GM21360 (cell line): ENCODE measurements at regions not wholly inside any gene's neighbourhood (a gene's known extent, or its start where the extent isn't known, plus 50 kb on each side); places are given as distances from the start of the nearest gene placed in this dataset.
"Not testable (repeated sequence)": the region's sequence is repeated elsewhere in the genome, so short reads cannot be mapped to it uniquely, and the experiment has no call there.

Experiments
- ATAC-seq: cut with Tn5 transposase; IDR thresholded peaks from one replicate; pipeline ENCODE4 v1.9.1; 2021; ENCODE audit warnings: mild to moderate bottlenecking, moderate library complexity; ENCODE audit not compliant: unreplicated experiment

DNA sequence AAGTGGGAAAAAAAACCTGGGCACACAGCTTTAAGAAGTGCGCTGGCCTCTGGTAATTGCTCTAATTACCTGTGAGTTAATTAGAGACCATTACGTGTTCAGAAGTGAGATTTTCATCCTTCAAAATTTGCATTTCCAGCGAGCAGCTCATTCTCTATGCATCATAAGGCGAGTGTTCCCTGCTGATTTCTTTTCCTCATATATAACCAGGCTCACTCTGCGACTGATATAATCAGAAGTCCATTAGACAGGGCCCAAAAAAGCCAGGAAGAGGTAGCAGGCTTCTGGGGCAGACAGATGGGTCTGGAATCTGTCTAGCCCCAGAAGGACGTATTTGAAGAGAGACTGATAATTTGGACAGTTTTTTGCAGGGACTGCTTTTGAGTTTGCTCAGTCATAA lies 158.7 kb downstream of the MTHFS start:
- no peak for ATAC-seq

GRCh38 chr15:79740561-79740960 lies 156.3 kb downstream of the MTHFS start:
- no peak for ATAC-seq

GRCh38 chr15:79743032-79743431 lies 153.8 kb downstream of the MTHFS start:
- no peak for ATAC-seq

- not testable (repeated sequence) for ATAC-seq
These were observed 152.3 kb downstream of the MTHFS start for GRCh38 chr15:79744485-79744884.

- ATAC-seq: no peak
These were observed 140.4 kb downstream of the MTHFS start for GRCh38 chr15:79756365-79756764.

- no peak for ATAC-seq
These were observed 131.7 kb downstream of the MTHFS start for GRCh38 chr15:79765081-79765480.

DNA sequence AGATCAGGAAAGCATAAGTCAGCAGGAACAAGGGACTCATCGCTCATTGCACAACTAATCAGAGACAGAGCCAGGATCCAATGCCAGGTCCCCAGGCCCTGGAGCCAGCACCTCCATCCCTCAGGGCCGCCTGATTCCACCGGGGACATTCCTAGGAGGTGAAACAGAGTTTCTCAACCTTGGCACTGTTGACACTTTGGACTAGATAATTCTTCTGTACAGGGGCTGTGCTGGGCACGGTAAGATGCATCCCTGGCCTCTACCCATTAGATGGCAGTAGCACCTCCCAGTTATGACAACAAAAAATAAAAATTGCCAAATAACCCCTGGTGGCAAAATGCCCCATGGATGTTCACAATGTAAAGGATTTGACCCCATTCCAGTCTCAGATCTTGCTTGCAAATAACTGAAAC lies 127.7 kb downstream of the MTHFS start:
- ATAC-seq: no peak

DNA sequence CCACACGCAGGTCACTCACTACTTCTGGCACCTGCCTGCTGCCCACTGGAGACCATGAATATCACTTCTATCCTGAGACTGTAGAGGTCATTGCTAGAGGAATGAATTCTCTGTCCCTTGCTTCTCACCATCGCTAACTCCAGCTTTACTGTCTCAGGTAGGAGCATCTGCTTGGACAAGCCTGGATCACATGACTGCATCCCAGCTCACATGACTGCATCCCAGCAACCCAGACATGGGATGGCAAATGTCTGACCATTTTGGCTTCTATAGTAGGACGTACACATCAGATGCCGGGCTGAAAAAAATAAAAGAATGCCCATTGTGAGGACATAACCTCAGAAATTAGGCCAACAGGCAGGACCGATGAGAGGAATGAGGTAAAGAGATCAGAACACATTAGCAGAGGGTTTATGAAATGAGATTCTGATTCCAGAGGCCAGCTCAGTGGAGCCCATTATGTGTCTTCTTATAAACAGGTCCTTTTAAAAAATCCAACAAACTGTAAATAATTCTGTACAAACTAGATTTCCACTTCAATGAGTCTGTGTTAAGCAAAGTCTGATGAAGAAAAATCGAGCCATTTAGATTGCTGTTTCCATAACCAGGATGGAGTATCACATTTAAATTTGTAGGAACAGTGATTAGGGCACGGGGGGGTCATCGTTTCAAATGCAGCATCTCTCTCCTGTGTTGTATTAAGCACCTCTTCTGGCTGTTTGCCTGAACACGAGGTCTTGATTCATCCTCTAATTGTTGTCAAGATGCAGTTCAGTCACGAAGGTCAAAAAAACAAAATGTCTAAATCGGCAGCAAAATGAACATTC lies 126.7 kb downstream of the MTHFS start:
- no peak for ATAC-seq

GRCh38 chr15:79773128-79773527 lies 123.7 kb downstream of the MTHFS start:
- no peak for ATAC-seq

GRCh38 chr15:79775821-79776220 lies 121.0 kb downstream of the MTHFS start:
- ATAC-seq: no peak

- no peak for ATAC-seq
These were observed 118.9 kb downstream of the MTHFS start for GRCh38 chr15:79777916-79778315.

DNA sequence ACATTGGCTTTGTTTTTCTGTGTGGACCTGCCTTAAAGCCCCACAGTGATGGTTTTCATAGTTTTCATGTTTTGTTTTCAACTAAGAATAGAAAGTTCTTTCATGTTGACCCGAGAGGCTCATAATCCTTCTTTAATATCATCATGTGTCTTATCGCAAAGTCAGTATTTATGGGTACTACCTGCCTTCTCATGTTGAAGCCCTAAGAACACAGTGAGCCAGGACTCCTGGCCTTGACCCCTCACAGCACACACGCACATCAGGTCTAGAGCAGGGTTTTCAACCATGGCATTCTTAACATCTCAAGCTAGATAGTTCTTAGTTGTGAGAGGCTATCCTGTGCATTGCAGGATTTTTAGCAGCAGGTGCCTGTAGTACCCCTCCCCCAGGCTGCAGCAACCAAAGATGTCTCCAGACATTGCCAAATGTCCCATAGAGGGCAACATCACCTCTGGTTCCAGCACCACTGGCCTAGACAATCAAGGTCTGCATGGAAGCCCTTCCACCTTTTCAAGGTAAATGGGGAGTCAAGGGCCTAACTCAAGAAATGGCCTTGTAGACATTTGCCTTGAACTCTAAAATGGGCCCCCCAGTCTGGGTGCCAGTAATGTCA lies 118.3 kb downstream of the MTHFS start:
- no peak for ATAC-seq

GRCh38 chr15:79779746-79780145 lies 117.1 kb downstream of the MTHFS start:
- ATAC-seq: no peak

- ATAC-seq: not testable (repeated sequence)
These were observed 114.5 kb downstream of the MTHFS start for GRCh38 chr15:79782307-79782706.
